DOHH2 (cell line): ENCODE measurements at regions not wholly inside any gene's neighbourhood (a gene's known extent, or its start where the extent isn't known, plus 50 kb on each side); places are given as distances from the start of the nearest gene placed in this dataset.

Experiments
- H3F3A ChIP-seq: fragments of 200-600 bp; sonication (generic), shearing (Covaris generic); 2 replicates; pipeline ENCODE4 v1.6.0; 2016; ENCODE audit warnings: antibody characterized with exemption, mild to moderate bottlenecking; ENCODE audit not compliant: control insufficient read depth, insufficient read depth
- H3K27ac ChIP-seq: fragments of 200-600 bp; sonication (generic); 2 replicates; pipeline ENCODE4 v1.5.1; 2014; ENCODE audit warnings: low read depth, mild to moderate bottlenecking, low read length, moderate library complexity
- H3K27me3 ChIP-seq: fragments of 200-600 bp; sonication (generic); 2 replicates; pipeline ENCODE4 v1.6.1; 2014; ENCODE audit warnings: mild to moderate bottlenecking, low read length, mixed read lengths; ENCODE audit not compliant: control insufficient read depth
- H3K36me3 ChIP-seq: fragments of 200-600 bp; sonication (generic); 2 replicates; pipeline ENCODE4 v1.6.1; 2014; ENCODE audit warnings: mild to moderate bottlenecking, low read length, moderate library complexity, mixed read lengths; ENCODE audit not compliant: control insufficient read depth
- H3K4me1 ChIP-seq: fragments of 200-600 bp; sonication (generic); 2 replicates; pipeline ENCODE4 v1.6.1; 2014; ENCODE audit warnings: mild to moderate bottlenecking, low read length, mixed read lengths; ENCODE audit not compliant: control insufficient read depth
- H3K4me2 ChIP-seq: fragments of 200-600 bp; sonication (generic); 2 replicates; pipeline ENCODE4 v1.6.0; 2014; ENCODE audit warnings: mild to moderate bottlenecking, low read length, moderate library complexity
- H3K4me3 ChIP-seq: fragments of 200-600 bp; sonication (generic); 2 replicates; pipeline ENCODE4 v1.5.1; 2014; ENCODE audit warnings: mild to moderate bottlenecking, low read length, mixed read lengths
- H3K79me2 ChIP-seq: fragments of 200-600 bp; sonication (generic); 2 replicates; pipeline ENCODE4 v1.6.1; 2014; ENCODE audit warnings: mild to moderate bottlenecking, low read length, mixed read lengths; ENCODE audit not compliant: control insufficient read depth
- H3K9me2 ChIP-seq: fragments of 200-600 bp; sonication (generic); replicated peaks from 2 replicates; pipeline ENCODE4 v1.6.1; 2014; ENCODE audit warnings: mild to moderate bottlenecking, low read length, mixed read lengths; ENCODE audit not compliant: control insufficient read depth
- H3K9me3 ChIP-seq: fragments of 200-600 bp; sonication (generic); 2 replicates; pipeline ENCODE4 v1.6.1; 2014; ENCODE audit warnings: antibody characterized with exemption, low read length, mixed read lengths; ENCODE audit not compliant: control insufficient read depth, insufficient read depth
- H4K20me1 ChIP-seq: fragments of 200-600 bp; sonication (generic); 2 replicates; pipeline ENCODE4 v1.6.0; 2014; ENCODE audit warnings: low read depth, mild to moderate bottlenecking, antibody characterized with exemption, low read length, moderate library complexity; ENCODE audit not compliant: control insufficient read depth, insufficient read depth
- EZH2phosphoT487 ChIP-seq: fragments of 200-600 bp; sonication (generic); IDR thresholded peaks from 2 replicates; pipeline ENCODE4 v1.6.1; 2017; ENCODE audit warnings: borderline replicate concordance, mild to moderate bottlenecking, antibody characterized with exemption, low read length, moderate library complexity, mixed read lengths
- TF ChIP-seq, protein P1 (sequence below): fragments of 200-600 bp; sonication (generic); IDR thresholded peaks from one replicate; pipeline ENCODE4 v1.5.1; 2014; ENCODE audit warnings: antibody characterized with exemption, mild to moderate bottlenecking, low read depth, low read length; ENCODE audit not compliant: poor library complexity, severe bottlenecking

DNA sequence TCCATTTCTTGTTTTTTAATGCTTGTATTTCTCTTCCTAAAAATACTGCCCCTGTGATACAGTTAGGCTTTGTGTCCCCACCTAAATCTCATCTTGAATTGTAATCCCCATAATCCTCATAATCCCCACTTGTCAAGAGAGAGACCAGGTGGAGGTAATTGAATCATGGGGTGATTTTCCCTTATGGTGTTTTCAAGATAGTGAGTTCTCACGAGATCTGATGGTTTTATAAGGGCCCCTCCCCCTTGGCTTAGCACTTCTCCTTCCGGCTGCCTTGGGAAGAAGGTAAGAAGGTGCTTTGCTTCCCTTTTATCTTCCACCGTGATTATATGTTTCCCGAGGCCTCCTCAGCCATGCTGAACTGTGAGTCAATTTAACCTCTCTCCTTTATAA lies 227.4 kb downstream of the MAN2A1 start:
- no peak overlapping the region for H3K4me3 ChIP-seq
- H3K27me3 ChIP-seq: no peaks in the 10 kb centered on the region

DNA sequence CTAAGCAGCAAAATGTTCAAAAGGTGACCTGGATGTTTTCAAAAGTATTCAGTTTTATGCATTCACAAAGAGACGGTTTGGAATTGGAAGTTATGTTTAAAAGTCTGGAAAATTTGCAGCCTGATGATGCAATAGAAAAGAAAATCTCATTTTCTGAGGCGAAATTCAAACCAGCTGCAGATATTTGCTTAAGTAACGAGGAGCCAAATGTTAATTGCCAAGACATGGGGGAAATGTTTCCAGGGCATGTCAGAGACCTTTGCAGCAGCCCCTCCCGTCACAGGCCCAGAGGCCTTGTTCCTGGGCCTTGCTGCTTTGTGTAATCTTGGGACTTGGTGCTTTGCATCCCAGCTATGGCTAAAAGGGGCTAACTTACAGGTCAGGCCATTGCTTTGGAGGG lies 228.2 kb downstream of the MAN2A1 start:
- Histone ChIP-seq H4K20me1 (no peaks in the 10 kb centered on the region), H3K4me2 (no peak overlapping the region)

More for the DNA sequence above, 227.4 kb downstream of the MAN2A1 start:
- Histone ChIP-seq H3K4me1 (no peaks in the 10 kb centered on the region), H3K79me2 (no peaks in the 10 kb centered on the region), H3K9me2 (no peaks in the 10 kb centered on the region; the same call in 1 of the 2 replicates), H3K36me3 (no peaks in the 10 kb centered on the region), H3K27ac (no peak overlapping the region), H3K4me2 (no peak overlapping the region), H4K20me1 (no peaks in the 10 kb centered on the region), H3K9me3 (no peaks in the 10 kb centered on the region), H3F3A (no peaks in the 10 kb centered on the region)
- TF ChIP-seq EZH2phosphoT487: no peak
- TF ChIP-seq, protein P1, sequence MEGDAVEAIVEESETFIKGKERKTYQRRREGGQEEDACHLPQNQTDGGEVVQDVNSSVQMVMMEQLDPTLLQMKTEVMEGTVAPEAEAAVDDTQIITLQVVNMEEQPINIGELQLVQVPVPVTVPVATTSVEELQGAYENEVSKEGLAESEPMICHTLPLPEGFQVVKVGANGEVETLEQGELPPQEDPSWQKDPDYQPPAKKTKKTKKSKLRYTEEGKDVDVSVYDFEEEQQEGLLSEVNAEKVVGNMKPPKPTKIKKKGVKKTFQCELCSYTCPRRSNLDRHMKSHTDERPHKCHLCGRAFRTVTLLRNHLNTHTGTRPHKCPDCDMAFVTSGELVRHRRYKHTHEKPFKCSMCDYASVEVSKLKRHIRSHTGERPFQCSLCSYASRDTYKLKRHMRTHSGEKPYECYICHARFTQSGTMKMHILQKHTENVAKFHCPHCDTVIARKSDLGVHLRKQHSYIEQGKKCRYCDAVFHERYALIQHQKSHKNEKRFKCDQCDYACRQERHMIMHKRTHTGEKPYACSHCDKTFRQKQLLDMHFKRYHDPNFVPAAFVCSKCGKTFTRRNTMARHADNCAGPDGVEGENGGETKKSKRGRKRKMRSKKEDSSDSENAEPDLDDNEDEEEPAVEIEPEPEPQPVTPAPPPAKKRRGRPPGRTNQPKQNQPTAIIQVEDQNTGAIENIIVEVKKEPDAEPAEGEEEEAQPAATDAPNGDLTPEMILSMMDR: no peak

DNA sequence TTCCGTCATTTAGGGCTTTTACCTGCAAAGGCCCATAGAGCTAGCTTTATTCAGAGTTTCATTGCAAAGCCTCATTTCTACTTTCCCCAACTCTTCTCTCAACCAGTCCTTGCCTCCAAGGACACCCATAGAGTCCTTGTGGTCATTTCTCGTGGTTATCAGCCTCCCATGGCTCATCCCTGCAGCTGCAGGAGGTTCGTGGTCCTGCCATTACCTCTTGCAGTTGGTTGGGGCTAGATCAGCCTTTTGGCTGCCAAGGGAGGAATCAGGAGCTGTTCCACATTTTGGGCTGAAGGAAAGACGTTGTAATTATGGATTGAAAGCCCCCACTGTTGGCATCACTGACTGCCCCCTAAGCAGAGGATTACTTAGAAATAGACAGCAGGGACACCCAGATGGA lies 231.0 kb downstream of the MAN2A1 start:
- H3K9me2 ChIP-seq: no peaks in the 10 kb centered on the region
- H3K4me2 ChIP-seq: no peak overlapping the region
- no peak overlapping the region for H3K27ac ChIP-seq
- H4K20me1 ChIP-seq: no peaks in the 10 kb centered on the region
- no peaks in the 10 kb centered on the region for H3F3A ChIP-seq
- TF ChIP-seq EZH2phosphoT487: no peak
- TF ChIP-seq, protein P1: no peak
- no peaks in the 10 kb centered on the region for H3K36me3 ChIP-seq
- H3K27me3 ChIP-seq: no peaks in the 10 kb centered on the region
- no peaks in the 10 kb centered on the region for H3K9me3 ChIP-seq
- H3K79me2 ChIP-seq: no peaks in the 10 kb centered on the region
- no peak overlapping the region for H3K4me3 ChIP-seq
- no peaks in the 10 kb centered on the region for H3K4me1 ChIP-seq

More for the DNA sequence above, 228.2 kb downstream of the MAN2A1 start:
- no peaks in the 10 kb centered on the region for H3F3A ChIP-seq
- H3K4me3 ChIP-seq: no peak overlapping the region
- no peaks in the 10 kb centered on the region for H3K4me1 ChIP-seq
- H3K27me3 ChIP-seq: no peaks in the 10 kb centered on the region
- H3K79me2 ChIP-seq: no peaks in the 10 kb centered on the region
- H3K27ac ChIP-seq: no peak overlapping the region
- H3K9me3 ChIP-seq: no peaks in the 10 kb centered on the region
- H3K9me2 ChIP-seq: no peaks in the 10 kb centered on the region; the same call in 1 of the 2 replicates
- no peaks in the 10 kb centered on the region for H3K36me3 ChIP-seq
- TF ChIP-seq, protein P1: no peak
- TF ChIP-seq EZH2phosphoT487: no peak
